Fibroblast of skin of left quadriceps (primary cell): ENCODE measurements at regions not wholly inside any gene's neighbourhood (a gene's known extent, or its start where the extent isn't known, plus 50 kb on each side); places are given as distances from the start of the nearest gene placed in this dataset.

Experiments
- DNase-seq, 2 experiments: peaks; one replicate each; pipeline ENCODE4 v3.0.0-alpha.2; 2013; ENCODE audit warnings: low read depth in 2 of 2

DNA sequence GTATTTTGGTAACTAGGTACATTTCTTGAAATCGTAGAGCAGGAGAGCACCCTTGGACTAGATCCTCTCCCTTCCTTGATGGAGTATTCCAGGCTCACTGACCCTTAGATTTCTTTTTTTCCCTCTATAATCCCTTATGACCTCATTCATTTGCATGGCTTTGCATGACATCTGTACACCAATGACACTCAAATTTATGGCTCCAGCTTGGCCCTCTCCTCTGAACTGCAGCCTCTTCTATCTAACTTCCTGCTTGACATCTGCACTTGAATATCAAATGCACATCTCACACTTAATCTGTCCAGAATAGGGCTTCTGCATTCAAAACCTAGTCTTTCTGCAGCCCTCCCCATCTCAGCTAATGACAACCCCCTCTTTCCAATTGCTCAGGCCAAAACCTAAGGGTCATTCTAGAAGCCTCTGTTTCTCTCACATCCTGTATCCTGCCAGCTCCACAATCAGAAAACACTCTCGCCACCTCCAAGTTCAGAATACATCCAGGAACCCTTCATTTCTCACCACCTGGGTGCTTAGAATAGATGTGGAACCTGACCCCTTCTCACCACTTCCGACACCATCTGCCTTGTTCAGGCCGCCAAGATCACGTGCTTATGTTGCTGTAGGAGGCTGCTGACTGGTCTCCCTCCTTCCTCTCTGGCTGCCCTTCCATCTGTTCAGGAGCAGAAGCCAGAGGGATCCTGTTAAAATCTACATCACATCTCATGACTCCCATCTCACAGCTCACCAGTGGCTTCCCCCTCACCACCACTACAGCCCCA, 138.9 kb upstream of the MTNR1B start:
- no peak for DNase-seq

DNA sequence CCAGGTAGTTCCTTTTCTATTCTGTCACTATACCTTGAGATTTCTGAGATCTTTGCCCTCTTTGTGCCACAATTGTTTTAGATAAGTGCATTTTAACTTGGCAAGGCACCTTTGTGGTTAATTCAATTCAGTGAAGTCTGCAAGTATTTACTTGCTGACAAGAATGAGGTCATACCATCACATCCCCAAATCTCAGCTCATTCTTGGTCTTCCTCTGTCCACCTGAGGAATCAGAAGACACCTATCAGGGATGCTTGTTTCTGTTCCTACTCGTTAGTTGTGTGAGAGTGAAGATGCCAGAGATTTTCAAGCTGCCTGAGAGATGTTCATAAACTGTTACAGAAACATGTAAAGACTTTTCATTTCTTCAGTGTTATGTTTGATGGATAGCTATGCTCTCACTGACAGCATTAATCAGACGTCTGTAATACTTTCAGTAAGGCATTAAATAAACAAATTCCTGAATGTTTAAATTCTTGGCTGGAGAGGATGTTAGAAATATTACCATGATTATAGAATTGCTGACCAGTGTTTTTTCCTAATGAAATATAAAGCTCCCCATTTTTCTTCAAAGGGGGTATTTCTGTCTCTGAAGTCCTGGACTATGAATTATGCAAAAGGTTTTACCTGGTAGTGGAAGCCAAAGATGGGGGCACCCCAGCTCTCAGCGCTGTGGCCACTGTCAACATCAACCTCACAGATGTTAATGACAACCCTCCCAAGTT, 135.0 kb upstream of the MTNR1B start:
- no peak for DNase-seq

DNA sequence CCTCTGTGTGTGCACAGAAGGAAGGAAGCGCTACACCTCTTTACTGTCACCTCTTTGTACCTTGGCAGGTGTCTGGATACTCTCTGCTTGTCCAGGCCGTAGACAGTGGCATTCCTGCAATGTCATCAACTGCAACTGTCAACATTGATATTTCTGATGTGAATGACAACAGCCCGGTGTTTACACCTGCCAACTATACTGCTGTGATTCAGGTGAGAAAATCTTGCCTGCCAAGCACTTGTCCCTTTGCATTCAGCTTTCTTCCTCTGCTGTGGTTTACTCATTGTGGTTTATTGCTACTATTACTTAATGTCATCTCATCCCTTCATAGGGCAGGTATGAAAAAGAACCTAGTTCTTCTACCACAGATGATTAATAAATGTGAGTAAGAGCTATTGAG, 131.9 kb upstream of the MTNR1B start:
- no peak for DNase-seq

DNA sequence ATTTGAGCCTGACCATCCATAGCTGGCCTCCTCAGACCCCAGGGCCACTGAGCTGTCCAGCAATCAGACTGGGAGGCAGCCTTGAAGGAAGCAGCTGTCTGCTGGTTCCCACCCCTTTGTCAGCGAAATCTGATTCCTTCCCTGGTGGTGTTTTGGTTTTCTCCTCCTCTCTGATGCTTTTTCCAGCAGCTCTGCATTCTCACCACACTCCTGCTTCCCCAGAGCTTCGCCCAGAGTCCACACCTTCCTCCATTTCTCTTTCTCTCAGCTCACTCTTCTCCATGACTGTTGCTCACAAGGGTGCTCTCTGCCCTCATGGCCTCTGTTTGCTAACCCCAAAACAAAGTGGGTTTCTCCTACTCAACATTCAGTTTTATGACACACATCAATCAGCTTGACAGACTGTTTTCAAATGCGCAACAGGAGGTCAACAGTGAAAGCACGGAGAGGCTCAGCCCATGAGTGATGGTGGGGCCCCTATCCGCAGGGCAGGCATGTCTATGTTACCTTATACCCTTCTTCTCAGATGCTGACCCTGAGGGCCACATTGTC, 130.6 kb upstream of the MTNR1B start:
- no peak for DNase-seq

DNA sequence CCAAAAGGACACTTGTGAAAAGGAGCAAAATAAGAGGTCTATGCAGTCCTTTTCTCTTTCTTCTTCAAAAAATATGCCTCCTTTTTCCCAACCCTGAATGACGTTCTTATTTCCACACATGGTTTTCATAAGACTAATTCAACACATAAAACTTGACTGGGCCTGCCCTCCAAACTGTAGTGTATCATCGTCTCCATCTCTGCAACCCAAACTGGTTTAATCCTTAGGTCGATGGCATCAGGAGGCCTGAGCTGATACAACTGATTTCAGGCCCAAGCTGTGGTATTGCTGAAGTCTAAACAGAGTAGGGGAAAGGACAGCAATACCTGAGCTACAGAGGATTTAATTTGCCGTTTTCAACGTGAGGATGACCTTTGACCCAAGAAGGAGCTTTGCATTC, 130.0 kb upstream of the MTNR1B start:
- DNase-seq, result no peak

DNA sequence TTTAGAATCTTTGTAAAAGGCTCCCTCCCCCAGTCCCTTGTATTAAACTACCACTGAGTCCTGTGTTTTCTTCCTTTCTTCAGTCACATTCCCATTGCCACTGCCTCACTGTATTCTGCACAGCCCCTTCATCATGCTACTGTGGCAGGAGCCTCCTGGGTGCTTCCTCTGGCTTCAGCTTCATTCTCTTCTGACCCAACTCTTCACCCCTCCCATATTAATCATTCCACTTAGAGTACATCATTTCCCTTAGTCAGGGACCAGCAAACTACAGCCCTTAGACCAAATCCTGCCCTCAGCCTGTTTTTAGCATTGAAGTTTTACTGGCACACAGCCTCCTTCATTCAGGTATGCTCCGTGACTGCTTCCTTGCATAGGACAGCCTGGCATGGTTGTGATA, 127.7 kb upstream of the MTNR1B start:
- DNase-seq, result no peak

DNA sequence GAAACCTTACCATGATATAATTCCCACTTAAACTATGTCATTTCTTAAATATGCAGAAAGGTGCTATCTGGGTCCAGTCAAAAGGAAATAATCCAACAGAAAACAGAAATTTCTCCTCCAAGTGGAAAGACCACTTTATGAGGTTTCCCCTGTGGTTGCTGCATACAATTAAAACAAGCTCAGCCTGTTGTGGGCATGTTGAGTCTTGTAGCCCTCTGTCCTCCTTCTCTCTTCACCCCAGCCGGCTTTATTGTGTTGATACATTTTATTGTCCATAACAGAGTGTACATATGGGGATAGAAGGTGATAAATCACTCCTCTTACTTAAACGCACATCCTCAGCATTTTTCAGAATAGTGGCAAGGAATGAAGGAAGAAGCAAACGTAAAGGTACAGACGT, 126.0 kb upstream of the MTNR1B start:
- no peak for DNase-seq

DNA sequence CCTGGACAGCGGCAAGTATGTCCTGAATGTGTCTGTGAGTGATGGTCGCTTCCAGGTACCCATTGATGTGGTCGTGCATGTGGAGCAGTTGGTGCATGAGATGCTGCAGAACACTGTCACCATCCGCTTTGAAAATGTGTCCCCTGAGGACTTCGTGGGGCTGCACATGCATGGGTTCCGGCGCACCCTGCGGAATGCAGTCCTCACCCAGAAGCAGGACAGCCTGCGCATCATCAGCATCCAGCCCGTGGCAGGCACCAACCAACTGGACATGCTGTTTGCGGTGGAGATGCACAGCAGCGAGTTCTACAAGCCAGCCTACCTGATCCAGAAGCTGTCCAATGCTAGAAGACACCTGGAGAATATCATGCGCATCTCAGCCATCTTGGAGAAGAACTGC, 125.3 kb upstream of the MTNR1B start:
- no peak for DNase-seq

DNA sequence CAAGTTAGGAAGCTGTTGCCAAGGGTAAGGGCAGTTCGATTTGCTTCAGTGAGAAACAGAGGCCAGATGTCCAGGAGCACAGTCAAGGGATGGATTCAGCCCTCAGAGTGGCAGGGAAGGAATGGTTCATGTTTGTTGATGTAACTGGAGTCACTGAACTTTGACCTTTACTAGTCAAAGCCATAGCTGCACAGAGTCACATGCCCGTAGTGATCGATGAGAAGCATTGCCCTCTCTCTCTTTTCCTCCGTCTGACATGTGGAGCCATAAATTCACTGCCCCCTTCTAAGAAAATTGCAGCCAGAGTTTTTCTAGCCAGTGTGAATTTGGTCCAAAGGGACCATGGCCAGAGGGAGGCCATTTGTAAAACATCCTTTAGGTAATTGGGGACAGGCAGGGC, 124.1 kb upstream of the MTNR1B start:
- DNase-seq, result no peak

DNA sequence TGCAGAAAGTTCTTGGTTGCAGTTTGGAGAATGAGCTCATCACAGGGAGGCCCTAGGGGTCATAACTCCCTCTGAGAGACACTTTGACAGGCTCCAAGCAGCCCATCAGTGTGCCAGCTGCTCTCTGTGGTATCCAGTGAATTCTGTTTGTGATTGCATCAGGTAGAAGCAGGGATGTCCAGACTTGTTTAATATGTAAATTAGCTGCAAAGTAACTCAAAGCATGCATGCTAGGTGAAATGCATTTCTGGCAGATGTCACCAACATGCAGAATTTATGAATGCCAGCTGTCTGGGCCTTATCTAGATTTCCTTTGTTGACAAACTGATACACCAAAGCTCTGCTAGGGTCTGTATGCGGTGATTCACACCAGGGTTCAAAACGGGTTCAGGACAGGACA, 123.6 kb upstream of the MTNR1B start:
- no peak for DNase-seq

DNA sequence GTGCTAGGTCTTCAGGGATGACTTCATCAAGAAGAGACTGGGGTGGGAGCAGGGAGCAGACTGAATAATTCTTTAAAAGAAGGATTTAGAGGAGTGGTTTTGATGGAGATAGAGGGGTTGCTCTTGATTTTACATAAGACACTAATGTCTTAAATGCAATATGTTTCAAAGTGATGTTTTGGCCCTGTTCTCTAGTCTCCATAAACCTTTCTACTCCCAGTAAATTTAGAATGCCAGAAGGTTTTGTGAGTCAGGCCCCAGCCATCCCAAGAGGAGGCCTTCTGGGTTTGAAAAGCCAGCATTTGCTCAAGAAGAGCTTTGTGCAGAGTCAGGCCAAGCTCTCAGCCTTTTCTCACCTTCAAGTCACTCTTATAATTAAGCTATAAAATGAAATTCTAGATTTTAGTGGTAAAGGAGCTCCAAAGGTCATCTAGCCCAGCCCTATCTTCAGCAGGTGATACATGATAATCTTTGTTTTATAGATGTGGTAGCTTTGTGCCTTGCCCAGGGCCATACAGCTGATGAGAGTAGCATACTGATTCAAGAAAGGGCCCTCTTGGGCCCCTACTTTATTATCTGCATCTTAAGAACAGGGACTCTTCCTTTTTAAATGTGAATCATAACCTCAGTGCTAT, 122.8 kb upstream of the MTNR1B start:
- peak; percentile 77 to 81 for DNase-seq

DNA sequence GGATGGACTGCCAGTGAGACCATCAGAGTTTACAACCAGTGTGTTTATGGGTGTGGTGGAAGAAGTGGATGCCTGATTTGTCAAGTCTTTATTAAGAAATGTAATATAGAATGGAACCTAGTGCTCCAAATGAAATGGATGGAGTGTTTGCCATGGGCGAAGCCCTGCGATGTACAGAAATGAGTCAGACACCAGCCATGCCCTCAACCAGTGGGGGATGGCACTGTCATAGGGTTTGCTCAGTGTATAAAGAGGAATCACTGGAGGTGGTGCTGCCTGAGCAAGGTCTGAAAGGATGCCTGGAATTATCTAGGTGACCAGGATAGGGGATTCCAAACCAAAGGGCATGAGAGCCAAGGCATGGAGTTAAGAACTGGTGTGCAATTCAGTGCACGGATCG, 120.9 kb upstream of the MTNR1B start:
- no peak for DNase-seq

DNA sequence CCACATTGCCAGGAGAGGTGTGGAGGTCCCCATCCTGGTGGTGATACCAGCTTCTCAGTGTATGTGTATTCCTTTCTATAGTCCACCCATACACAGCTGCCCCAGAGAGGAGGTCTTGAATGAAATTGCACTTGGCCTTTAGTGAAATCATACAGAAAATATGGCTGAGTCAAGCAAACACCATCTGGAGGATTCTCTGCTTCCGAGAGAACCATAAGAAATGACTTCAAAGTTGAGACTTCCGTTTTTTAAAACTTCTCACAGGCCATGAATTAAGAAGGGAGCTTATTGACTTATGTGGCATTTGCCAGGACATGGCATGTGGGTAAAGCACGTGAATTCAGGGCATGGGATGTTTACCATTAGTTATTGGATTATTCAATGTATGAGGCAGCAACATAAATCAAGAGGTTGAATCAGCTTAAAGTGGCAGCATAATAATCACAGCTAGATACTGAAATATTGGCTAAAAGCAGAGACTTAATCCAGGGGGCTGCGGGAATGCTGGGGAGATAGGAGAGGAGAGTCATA, 119.1 kb upstream of the MTNR1B start:
- no peak for DNase-seq

DNA sequence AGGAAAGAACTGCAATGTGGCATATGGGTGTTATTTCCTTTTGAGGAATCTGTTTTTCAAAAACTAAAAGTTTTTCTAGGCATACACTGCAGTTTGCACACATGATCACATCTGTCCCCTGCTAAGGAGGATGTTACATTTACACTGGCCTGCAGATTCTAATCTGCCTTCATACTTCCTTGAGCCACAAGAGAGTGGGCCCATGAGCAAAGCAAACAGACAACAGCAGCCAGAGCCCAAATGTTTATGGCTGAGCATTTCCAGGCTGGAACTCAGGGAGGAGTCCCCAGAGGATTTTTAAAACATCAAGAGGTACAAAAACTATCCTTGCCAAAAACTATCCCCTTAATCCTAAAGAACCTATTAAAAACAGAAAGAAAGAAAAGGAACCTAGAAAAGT, 117.2 kb upstream of the MTNR1B start:
- no peak for DNase-seq

DNA sequence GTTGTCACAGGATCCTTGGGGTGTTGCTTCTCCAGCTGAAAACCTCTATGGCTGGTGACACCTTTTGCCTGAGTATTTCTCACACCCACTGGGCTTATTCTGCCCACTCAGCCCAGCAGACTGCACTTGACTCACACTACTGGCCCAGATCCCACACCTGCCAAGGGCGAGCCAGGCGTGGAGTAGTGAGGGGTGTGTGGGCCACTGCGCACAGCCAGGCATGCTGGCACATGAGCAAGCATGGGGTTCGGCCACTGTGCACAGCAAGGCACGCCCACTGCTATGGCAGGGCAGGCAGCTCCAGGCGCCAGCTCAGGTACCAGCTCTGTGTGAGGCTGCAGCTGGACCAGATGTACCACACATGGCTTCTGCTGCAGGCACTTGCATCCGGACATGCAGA, 116.5 kb upstream of the MTNR1B start:
- no peak for DNase-seq

DNA sequence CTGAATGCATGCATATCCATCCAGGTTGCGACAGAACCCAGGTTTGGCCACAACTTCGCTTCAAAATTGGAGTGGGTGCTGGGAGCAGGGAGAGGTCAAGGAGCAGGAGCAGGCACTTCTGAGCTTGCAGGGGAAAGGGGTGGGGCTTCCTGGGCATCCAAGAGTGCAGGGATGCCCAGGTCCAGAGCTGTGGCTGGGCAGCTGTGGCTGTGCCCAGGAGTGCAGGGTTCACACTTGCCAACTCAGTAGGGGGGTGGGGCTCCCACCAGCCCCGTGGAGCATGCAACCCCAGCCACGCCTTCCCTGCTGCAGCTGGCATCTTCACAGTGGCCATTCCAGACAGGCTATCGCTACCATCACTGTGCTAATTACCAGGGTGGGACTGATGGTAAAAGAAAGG, 115.3 kb upstream of the MTNR1B start:
- no peak for DNase-seq

DNA sequence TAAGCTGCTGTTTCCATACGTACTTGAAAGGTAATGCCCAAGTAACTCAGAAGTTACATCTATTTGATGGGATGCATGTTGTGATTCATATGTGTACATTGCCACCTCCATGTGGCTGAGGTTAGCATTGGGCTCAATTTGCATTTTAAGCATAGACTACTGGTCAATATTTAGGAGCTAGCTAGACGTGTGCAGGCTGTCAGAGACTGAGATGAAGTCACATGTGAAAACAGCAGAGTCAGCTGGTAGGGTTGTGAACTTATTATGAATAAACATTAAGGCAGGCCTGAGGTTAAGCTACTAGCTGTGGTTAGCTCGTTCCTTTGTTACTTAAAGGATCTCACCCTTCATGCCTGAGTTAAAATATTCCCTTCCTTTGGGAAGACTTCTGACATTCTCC, 114.5 kb upstream of the MTNR1B start:
- no peak for DNase-seq

DNA sequence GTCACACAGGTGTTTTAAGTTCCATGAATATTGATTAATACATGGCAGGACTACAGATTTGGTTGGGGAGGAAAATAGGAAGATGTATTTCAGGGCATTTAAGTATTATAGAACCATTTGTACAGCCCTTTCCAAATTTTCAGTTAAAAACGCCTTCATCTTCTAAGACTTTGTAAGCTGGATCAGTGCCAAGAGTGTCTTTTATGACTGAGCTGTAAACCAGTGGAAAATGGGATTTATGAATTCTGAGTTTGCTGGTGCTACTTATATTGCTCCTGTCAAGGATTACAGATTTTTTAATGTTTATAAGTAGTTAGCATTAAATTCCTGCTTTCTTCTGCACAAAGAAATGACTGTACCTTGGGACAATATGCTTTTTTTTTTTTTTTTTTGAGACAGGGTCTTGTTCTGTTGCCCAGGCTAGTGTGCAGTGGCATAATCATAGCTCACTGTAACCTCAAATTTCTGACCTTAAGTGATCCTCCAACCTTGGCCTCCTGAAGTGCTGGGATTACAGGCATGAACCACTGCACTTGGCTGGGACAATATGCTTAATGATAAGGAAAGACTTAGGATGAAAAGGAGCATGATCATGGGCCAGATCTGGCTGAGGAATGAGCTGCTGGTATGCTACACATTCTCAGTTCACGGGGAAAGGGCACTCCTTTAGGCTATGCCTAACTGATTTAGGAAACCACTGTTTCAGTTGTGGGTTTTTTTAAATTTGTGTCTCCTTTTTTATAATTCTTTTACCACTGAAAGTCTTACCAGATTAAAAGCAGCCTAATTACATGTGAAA, 113.6 kb upstream of the MTNR1B start:
- no peak for DNase-seq

DNA sequence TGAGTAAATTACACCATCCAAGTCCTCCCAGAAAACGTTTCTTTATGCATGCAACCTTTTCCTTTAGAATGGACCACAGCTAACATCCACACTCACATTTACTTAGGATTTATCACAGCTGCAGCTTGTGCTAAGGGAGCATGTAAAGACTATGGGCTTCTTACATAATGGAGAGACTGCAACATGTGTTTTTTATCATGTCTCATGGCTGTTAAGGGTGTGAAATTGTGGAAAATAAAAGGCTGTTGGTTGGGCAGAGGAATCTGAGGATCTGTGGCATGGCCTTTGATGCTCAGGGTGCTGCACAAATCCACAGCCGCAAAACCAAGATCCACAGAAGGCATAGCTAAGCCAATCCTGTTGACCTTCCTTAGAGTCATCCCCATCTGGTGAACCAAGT, 112.0 kb upstream of the MTNR1B start:
- no peak for DNase-seq

DNA sequence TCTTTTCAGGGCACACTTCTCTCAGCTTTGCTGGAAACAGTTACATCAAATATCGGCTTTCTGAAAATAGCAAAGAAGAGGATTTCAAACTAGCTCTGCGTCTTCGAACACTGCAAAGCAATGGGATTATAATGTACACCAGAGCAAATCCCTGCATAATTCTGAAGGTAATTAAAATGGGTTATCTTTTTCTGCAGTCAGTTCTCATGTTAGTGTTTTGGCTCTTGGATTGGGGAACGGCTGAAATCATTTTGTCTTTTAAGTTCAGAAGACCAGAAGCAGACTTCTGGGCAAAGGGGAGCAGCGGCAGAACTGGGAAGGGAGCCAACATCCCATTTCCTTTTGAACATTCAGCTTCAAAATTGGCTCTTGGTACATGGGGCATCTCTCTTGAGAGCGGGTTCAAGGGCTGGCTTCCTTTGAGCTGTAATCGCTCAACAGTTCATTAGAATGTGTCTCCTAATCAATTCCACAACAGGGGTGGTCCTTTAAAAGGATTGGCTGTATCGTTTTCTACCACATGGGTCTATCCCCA, 110.2 kb upstream of the MTNR1B start:
- DNase-seq, result no peak

DNA sequence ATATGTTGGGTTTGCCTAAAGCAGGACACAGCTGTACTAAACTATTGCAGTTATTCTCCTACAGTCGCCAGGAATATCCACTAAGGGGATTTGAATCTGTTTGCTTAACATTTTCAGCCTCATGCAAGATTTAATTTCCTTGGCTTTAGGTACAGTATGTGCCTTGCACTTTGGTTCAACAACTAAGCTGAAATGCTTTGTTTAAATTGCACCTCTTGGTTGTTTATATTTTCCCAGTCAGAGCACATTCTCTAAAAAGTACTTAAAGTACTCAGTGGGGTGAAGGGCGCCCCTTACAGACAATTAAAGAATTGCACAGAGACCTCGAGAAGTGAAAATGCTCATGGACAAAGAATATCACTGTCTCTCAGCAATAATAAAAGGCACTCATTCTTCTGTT, 107.8 kb upstream of the MTNR1B start:
- no peak for DNase-seq
